Lung (tissue), 11 donors: ENCODE measurements at regions not wholly inside any gene's neighbourhood (a gene's known extent, or its start where the extent isn't known, plus 50 kb on each side); places are given as distances from the start of the nearest gene placed in this dataset.
A peak's percentile ranks its signal among the peaks of the same experiment; 100 is the strongest.

ENCODE experiments used
- ATAC-seq: fragments of 200-7000 bp; cut with Tn5 transposase; one replicate; pipeline ENCODE4 v1.9.1; 2020; ENCODE audit warnings: moderate number of reproducible peaks; ENCODE audit not compliant: insufficient read depth, low FRiP score
- DNase-seq, 3 donors: peaks; one replicate each; pipeline ENCODE4 v3.0.0-alpha.2; 2013 to 2017
- H3K27ac ChIP-seq, 2 donors: one replicate each; pipeline ENCODE4 v1.5.1; 2013; ENCODE audit warnings: mild to moderate bottlenecking in 2 of 2, moderate library complexity in 2 of 2, control low read depth in 1 of 2, inconsistent platforms in 1 of 2, low read depth in 1 of 2, low read length in 1 of 2
- H3K27me3 ChIP-seq, 3 donors: one replicate each; pipeline ENCODE4 v1.5.1; 2013; ENCODE audit warnings: low read length in 2 of 3; ENCODE audit not compliant: control insufficient read depth in 3 of 3, insufficient read depth in 3 of 3
- H3K36me3 ChIP-seq, 4 donors: one replicate each; pipeline ENCODE4 v1.5.1; 2013; ENCODE audit warnings: low read length in 4 of 4, mild to moderate bottlenecking in 1 of 4, moderate library complexity in 1 of 4; ENCODE audit not compliant: control insufficient read depth in 4 of 4, insufficient read depth in 4 of 4
- H3K4me1 ChIP-seq, 5 donors: one replicate each; pipeline ENCODE4 v1.5.1; 2013; ENCODE audit warnings: low read length in 5 of 5, mild to moderate bottlenecking in 2 of 5, moderate library complexity in 1 of 5; ENCODE audit not compliant: control insufficient read depth in 5 of 5, insufficient read depth in 5 of 5
- H3K4me3 ChIP-seq: one replicate; pipeline ENCODE4 v1.5.1; 2013; ENCODE audit warnings: mild to moderate bottlenecking, control low read depth, moderate library complexity
- H3K9ac ChIP-seq, 2 donors: one replicate each; pipeline ENCODE4 v1.5.1; 2013; ENCODE audit warnings: low read length in 2 of 2, control low read depth in 1 of 2; ENCODE audit not compliant: insufficient read depth in 1 of 2
- H3K9me3 ChIP-seq, 4 donors: one replicate each; pipeline ENCODE4 v1.5.1; 2013; ENCODE audit warnings: low read length in 3 of 4, mild to moderate bottlenecking in 1 of 4, moderate library complexity in 1 of 4; ENCODE audit not compliant: control insufficient read depth in 4 of 4, insufficient read depth in 3 of 4
- CTCF ChIP-seq: IDR thresholded peaks from 2 replicates; pipeline ENCODE4 v1.5.1; 2012; ENCODE audit warnings: mild to moderate bottlenecking; ENCODE audit errors: control extremely low read depth, extremely low read depth
- WGBS, 2 donors: extraction: QIAGEN DNeasy Blood & Tissue Kit; methylation state at CpG; one replicate each; pipeline ENCODE4 v1.1.7; 2013; 5-methylcytosine and 5-hydroxymethylcytosine counted together
- donor health status: control.
- donor health status: control.
- donor health status: Bipolar disorder and iron deficiency.
- donor health status: healthy.
- donor health status: DM: yes; HTN: yes; CAD: no.

GRCh38 chr4:37530451-37530850 is 155.7 kb downstream of the RELL1 start:
- no peak for TF ChIP-seq CTCF
- Histone ChIP-seq H3K27me3 (no peaks in the 10 kb centered on the region), H3K27ac (no peak overlapping the region), H3K4me3 (no peak overlapping the region), H3K9me3 (no peaks in the 10 kb centered on the region), H3K9ac (no peak overlapping the region), H3K4me1 (no peaks in the 10 kb centered on the region), H3K36me3 (no peaks in the 10 kb centered on the region)
- DNase-seq (no peak), ATAC-seq (no peak)
- WGBS, 2 donors = 92 to 94% methylated on average over 9 of the region's 9 CpGs

GRCh38 chr4:37528166-37528885 is 157.8 kb downstream of the RELL1 start:
- peaks cover 0 to 2% (median 0%) of the 10 kb centered on the region in 5 donors for H3K4me1 ChIP-seq
- peak; percentile 74 for ATAC-seq
- no peak for TF ChIP-seq CTCF
- no peak overlapping the region for H3K27ac ChIP-seq
- no peaks in the 10 kb centered on the region for H3K9me3 ChIP-seq
- H3K9ac ChIP-seq = no peak overlapping the region
- no peaks in the 10 kb centered on the region for H3K36me3 ChIP-seq
- peak in 1 of 3 donors; percentile 16 for DNase-seq
- WGBS, 2 donors = 55 to 56% methylated on average over 6 of the region's 6 CpGs
- no peaks in the 10 kb centered on the region for H3K27me3 ChIP-seq
- H3K4me3 ChIP-seq = no peak overlapping the region

GRCh38 chr4:37524267-37524666 is 161.9 kb downstream of the RELL1 start:
- Histone ChIP-seq H3K9me3 (peaks cover 0 to 2% (median 0%) of the 10 kb centered on the region in 4 donors), H3K27ac (no peak overlapping the region), H3K9ac (no peak overlapping the region), H3K4me1 (peaks cover 0 to 2% (median 0%) of the 10 kb centered on the region in 5 donors), H3K36me3 (no peaks in the 10 kb centered on the region), H3K4me3 (no peak overlapping the region), H3K27me3 (no peaks in the 10 kb centered on the region)
- ATAC-seq (no peak), DNase-seq (no peak)
- WGBS, 2 donors = 78 to 92% methylated on average over 2 of the region's 2 CpGs
- TF ChIP-seq CTCF = no peak

GRCh38 chr4:37522996-37523395 is 163.2 kb downstream of the RELL1 start:
- ATAC-seq (no peak), DNase-seq (no peak)
- Histone ChIP-seq H3K27me3 (no peaks in the 10 kb centered on the region), H3K9me3 (peaks cover 0 to 2% (median 0%) of the 10 kb centered on the region in 4 donors), H3K4me3 (no peak overlapping the region), H3K36me3 (no peaks in the 10 kb centered on the region), H3K4me1 (peaks cover 0 to 2% (median 0%) of the 10 kb centered on the region in 5 donors), H3K27ac (no peak overlapping the region), H3K9ac (no peak overlapping the region)
- no peak for TF ChIP-seq CTCF
- WGBS, 2 donors = 0 to 98% methylated on average over 1 of the region's 1 CpG
